Stimulated activated CD4-positive, alpha-beta T cell treated with anti-CD3 and anti-CD28 coated beads, Interleukin-15, amount 100 ng/mL, for 48 hours (primary cell): ENCODE measurements at regions not wholly inside any gene's neighbourhood (a gene's known extent, or its start where the extent isn't known, plus 50 kb on each side); places are given as distances from the start of the nearest gene placed in this dataset.
"Not testable (repeated sequence)": the region's sequence is repeated elsewhere in the genome, so short reads cannot be mapped to it uniquely, and the experiment has no call there.

ENCODE experiments used
- DNase-seq, 2 donors: peaks; one replicate each; pipeline ENCODE4 v3.0.0-alpha.2; 2020; ENCODE audit warnings: low read depth in 2 of 2

DNA sequence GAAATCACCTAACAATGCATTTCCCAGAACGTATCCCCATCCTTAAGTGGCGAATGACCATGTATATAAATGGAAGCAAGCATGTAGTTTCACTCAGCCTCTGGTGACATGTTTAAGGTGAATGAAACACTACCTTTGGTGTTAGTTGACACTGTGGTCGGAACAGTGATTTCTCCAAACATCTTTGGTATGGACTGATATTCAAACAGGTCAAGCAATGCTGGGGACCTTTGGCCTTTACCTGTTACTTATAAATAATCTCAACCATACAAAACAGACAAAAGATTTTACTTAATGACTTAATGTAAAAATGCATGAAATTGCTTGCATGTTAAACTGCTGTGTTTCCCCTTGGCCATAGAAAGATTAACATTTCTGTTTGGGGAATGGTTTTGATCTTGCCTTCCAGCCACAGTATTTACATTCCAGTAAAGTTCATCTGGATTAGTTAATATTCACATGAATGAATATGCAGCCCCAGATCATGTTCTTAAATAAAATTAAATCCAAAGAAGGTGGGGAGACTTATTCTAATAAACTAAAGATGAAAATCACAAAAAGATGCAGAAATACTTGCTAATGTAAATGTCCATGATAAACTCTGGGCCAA lies 74.4 kb upstream of the HES1 start:
- DNase-seq: no peak

GRCh38 chr3:194062830-194063229 lies 73.1 kb upstream of the HES1 start:
- no peak for DNase-seq

- DNase-seq: no peak
These were observed 71.3 kb upstream of the HES1 start for GRCh38 chr3:194064380-194065332.

- not testable (repeated sequence) for DNase-seq
These were observed 68.6 kb upstream of the HES1 start for GRCh38 chr3:194067327-194067726.

- no peak for DNase-seq
These were observed 68.0 kb upstream of the HES1 start for GRCh38 chr3:194067949-194068362.

GRCh38 chr3:194069421-194070219 lies 66.3 kb upstream of the HES1 start:
- DNase-seq: no peak

GRCh38 chr3:194070220-194070633 lies 65.7 kb upstream of the HES1 start:
- no peak for DNase-seq

GRCh38 chr3:194070634-194071409 lies 65.1 kb upstream of the HES1 start:
- peak; percentile 48 to 57 for DNase-seq

- no peak for DNase-seq
These were observed 63.9 kb upstream of the HES1 start for GRCh38 chr3:194072097-194072428.

DNA sequence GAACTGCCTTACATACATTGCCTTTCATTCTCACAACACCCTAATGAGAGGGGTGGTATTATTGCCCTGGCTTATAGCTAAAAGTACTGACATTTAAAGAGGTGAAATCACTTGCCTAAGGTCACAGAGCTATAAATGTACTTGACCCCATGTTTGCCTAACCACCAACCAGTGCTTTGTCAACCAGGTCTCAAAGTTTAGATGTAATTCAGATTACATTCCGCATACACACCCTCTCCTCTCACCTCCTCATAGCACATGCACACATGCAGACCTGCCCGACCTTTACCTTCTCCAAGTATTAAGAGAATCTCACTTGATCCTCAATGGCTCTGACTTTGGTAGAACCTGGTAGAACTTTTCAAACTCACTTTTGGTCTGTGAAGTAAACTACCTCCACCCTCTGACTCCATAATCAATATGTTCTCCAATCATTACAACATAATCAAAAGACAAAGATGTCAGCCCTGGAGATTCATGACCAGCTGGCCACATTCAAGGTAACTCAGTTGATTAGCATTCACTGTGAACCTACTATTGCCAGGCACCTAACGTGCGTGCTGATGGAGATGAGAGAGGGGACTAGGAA lies 63.2 kb upstream of the HES1 start:
- no peak for DNase-seq

DNA sequence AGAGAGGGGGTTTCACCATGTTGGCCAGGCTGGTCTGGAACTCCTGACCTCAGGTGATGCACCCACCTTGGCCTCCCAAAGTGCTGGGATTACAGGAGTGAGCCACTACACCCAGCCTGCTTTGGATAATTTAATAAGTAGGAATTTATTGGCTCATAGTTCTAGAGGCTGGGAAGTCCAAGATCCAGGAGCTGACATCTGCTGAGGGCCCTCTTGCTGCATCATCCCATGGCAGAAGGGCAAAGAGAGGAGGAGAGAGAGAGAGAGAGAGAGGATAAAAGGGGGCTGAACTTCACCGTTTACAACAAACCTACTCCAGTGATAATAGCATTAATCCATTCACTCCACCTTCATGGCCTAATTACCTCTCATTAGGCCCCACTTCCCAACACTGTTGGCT lies 62.0 kb upstream of the HES1 start:
- DNase-seq: no peak

DNA sequence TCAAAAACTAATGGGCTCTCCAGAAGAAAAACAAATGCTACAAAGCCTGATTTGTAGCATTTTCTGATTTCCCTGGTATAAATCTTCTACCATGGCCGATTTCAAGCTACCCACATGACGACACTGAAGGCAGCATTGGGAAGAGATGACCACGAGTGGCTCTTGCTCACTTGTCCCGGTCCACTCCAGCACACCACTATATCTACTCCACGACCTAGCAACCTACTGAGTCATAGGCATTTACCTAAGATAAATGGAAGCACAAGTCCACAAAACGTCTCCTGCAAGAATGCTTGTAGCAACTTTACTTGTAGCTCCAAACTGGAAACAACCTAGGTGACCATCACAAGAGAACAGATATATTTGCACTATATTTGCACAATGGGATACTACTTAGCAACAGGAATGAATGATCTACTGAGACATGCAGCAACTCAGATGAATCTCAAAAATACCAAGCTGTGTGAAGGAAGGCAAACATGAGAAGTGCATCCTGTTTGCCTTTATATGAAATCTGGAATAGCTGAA lies 60.8 kb upstream of the HES1 start:
- no peak for DNase-seq

- no peak for DNase-seq
These were observed 60.0 kb upstream of the HES1 start for GRCh38 chr3:194075802-194076460.

GRCh38 chr3:194076475-194076874 lies 59.5 kb upstream of the HES1 start:
- DNase-seq: no peak

- DNase-seq: no peak
These were observed 58.3 kb upstream of the HES1 start for GRCh38 chr3:194077602-194078001.

DNA sequence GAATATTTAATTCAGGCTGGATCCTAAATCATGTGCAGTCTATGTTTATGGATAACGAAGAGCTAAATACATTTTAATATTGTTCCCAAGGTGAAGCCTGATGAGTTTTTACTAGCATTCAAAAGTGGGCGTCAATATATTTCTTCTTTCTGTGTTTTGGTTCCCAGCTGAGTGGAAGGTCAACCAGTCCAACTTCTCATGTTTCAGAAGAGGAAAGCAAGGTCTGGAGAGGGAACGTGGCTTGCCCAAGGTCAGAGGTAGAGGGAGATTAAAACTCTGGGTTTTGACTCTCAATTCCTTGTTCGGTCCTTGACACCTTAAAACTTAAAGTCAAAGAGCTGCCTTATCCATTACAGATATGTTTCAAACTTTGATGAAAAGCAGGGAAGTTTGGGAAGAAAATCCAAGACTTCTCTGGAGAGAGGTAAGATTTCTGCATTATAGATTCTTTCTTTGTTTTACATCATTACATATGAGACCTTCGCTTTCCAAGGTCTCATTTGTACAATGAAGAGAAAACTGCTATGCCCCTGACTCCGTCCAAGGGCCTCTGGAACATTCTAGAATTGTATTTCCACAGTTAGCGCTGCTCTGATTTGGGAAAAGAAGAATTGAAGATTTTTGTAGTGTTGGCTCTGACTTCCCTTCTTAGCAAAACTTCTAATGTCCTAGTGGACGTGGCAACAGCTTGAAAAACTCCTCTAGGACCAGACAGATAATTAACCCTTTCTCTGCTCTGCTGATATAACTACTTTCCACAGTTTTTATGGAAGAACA lies 57.7 kb upstream of the HES1 start:
- DNase-seq: no peak

DNA sequence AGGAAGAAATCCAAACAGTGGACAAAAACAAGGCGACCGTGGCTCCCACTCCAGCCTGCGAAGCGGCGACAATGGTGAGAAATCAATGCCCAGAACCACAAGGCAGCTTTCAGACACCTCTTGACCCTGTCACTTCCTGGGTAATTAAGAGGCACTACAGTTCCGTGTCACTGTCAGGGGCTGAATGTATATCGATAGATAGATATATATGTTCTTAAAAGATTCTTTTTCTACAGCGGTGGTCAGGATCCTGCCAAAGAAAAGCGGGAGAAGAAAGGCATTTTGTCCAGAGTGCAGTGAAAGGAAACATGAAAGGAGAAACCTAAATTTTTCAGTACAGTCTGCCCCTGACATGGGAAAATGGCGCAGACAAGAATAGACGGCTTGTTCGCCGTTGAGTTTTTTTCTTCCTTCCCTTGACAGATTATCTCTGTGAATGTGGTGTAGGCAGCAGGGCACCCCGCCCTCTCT lies 56.2 kb upstream of the HES1 start:
- no peak for DNase-seq

DNA sequence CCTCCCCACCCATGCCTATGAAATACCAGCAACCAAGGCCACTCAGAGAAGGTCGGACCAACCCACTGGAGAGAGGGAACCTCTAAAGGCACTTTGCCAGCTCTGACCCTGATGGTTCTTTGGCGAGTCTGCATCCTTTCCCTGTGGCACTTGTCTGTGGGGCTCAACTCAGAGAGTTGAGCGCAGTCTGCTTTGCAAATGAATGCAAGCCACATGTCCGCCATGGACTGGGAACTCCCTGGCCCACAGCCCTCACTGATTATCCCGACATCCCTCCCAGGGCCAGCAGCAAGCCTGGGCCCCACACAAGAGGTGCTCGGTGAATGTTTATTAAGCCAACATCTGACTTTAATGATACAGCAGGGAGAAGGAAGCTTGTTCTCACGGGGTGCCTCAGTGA lies 55.5 kb upstream of the HES1 start:
- DNase-seq: no peak

- DNase-seq: no peak
These were observed 54.8 kb upstream of the HES1 start for GRCh38 chr3:194080913-194081800.
